C4-2B (cell line): ENCODE measurements at regions not wholly inside any gene's neighbourhood (a gene's known extent, or its start where the extent isn't known, plus 50 kb on each side); places are given as distances from the start of the nearest gene placed in this dataset.

Experiments
- H3K27ac ChIP-seq: fragments of 450-650 bp; 2 replicates; pipeline ENCODE4 v1.5.1; 2017
- ZFX ChIP-seq: fragments of 450-650 bp; IDR thresholded peaks from 2 replicates; pipeline ENCODE4 v1.6.1; 2017
- TF ChIP-seq, protein P1 (sequence below): fragments of 450-650 bp; conservative IDR thresholded peaks from 2 replicates; pipeline ENCODE4 v1.5.1; 2017; ENCODE audit warnings: mild to moderate bottlenecking

DNA sequence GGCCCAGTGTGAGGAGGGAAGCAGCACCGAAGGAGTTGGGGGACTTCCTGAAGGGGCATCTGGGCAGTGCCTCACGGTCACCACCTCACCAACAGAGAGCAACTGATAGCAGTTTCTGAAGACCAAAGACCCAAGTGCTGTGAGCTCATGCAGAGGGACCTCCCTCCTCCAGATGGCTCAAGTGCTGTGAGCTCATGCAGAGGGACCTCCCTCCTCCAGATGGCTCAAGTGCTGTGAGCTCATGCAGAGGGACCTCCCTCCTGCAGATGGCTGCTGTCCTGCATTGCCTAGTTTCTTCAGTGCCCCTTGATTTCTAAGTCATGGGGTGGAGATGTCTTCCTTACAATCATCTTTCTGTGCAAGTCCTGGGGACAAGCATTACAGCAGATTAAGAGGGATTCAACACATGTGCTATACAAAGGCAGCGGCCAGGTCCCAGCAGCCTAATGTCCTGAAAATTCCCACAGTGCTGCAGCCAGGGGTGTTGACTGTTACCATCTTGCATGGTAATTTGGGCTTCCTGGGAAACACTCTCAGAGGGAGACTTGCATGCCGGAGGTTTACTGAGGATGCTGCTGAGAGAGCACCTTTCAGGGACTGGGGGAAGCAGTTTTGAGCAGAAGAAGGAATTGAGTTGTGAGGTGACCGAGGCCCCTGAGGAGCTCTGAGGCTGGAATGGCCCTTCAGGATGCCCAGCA, 409.3 kb downstream of the GALR1 start:
- no peak overlapping the region for H3K27ac ChIP-seq
- no peak for TF ChIP-seq ZFX
- TF ChIP-seq, protein P1, sequence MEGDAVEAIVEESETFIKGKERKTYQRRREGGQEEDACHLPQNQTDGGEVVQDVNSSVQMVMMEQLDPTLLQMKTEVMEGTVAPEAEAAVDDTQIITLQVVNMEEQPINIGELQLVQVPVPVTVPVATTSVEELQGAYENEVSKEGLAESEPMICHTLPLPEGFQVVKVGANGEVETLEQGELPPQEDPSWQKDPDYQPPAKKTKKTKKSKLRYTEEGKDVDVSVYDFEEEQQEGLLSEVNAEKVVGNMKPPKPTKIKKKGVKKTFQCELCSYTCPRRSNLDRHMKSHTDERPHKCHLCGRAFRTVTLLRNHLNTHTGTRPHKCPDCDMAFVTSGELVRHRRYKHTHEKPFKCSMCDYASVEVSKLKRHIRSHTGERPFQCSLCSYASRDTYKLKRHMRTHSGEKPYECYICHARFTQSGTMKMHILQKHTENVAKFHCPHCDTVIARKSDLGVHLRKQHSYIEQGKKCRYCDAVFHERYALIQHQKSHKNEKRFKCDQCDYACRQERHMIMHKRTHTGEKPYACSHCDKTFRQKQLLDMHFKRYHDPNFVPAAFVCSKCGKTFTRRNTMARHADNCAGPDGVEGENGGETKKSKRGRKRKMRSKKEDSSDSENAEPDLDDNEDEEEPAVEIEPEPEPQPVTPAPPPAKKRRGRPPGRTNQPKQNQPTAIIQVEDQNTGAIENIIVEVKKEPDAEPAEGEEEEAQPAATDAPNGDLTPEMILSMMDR: no peak

DNA sequence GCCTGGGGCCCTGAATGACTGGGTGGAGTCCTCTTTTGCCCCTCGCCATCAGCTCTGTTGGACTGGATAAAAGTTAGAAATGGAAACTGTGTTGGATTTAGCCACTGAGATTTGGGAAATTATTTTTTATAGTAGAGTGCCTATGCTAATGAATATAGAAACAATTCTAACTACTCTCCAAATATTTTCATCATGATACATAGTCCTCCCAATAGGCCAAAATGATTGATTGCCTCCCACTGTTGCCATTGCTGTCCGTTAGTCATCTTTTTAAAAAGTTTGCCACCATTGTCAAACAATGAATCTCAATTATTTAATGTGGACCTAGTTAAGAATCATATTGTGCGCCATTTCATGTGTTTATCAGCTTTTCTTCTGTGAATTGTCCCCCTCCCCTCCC, 417.0 kb downstream of the GALR1 start:
- no peak for TF ChIP-seq ZFX
- TF ChIP-seq, protein P1: no peak
- no peak overlapping the region for H3K27ac ChIP-seq

DNA sequence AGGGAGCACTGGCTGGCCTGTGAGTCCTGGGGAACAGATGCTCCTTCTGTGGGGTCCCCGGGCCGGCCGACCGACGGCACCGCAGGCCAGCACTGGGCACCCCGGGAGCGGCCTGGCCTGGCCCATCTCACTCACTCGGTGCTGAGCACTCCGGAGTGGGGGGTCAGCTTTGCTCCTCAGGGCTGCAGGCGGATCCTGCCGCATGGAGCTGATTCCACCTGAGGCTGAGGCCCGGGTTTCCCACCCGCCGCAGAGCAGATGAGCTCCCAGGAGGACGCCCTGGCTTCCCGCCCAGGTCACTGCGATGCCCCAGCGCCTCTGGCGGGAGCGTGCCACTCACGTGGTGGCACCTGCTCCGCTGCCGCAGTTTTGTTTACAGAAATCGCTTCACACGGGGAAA, 418.6 kb downstream of the GALR1 start:
- H3K27ac ChIP-seq: no peak overlapping the region
- TF ChIP-seq ZFX: no peak
- TF ChIP-seq, protein P1: no peak

DNA sequence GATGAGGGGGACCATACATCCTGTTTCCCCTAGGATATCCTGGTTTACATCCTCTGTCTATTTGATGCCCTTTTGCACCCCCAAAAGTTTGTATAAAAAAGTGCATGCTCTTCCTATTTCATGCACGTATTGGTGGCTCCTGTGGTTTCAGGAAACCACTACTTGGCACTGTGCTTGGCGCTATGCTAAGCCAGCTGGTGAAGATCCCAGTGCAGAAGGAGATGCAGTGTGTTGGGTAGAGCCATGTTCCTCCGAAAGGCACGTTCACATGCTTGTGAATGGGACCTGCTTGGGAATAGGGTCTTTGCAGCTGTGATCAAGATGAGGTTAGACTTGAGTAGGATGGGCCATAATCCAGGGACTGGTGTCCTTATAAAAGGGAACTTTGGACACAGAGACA, 419.7 kb downstream of the GALR1 start:
- TF ChIP-seq, protein P1: no peak
- no peak for TF ChIP-seq ZFX
- no peak overlapping the region for H3K27ac ChIP-seq

DNA sequence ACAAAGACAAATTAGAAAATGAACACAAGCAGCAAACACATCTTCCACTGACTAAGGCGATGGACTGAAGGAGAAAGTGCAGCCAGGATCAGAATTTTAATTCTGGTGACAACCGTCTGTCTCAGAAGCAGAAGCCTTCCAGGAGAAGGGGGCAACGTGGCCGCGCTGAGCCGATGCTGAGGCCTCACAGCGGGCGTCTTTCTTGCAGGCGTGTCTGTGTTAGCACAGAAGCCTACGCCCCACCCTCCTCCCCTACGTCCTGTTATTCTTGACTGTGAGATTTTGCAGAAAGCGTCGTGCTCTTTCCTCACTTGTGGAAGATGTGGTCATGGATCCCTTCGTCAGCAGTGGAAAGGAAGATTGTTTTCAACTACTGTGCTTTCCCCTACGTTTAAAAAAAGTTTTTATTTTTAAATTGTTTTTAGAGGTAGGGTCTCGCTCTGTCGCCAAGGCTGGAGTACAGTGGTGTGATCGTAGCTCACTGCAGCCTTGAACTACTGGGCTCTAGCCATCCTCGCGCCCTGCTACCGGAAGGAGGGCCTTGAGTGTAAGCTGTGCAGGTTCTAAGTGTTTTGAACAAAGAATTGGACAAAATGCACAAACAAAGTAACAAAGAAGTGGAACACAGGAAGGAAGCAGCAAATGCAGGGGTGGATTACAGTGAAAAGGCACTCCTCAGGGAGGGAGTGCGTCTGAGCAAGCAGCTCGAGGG, 422.0 kb downstream of the GALR1 start:
- no peak overlapping the region for H3K27ac ChIP-seq

DNA sequence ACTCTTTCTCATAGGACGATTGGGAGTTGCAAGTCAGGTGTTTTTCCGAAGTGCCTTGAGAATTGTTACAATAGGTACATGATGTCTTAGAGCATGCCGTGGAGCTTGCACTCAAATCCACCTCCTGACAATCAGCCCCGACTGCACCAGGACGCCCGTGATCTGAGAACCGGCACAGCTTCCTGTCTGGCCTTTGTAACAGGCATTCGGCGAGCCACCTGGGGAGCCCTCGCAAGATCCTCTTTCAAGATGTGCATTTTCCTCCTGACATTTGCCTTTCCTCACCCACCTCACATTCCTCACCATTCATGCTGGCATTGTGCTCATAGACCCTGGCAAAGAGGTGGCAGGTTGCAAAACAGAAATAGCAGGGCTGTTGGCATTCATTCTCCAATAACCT, 427.3 kb downstream of the GALR1 start:
- TF ChIP-seq, protein P1: no peak
- TF ChIP-seq ZFX: no peak
- no peak overlapping the region for H3K27ac ChIP-seq

More for the DNA sequence above, 422.0 kb downstream of the GALR1 start:
- TF ChIP-seq, protein P1: no peak
- no peak for TF ChIP-seq ZFX

DNA sequence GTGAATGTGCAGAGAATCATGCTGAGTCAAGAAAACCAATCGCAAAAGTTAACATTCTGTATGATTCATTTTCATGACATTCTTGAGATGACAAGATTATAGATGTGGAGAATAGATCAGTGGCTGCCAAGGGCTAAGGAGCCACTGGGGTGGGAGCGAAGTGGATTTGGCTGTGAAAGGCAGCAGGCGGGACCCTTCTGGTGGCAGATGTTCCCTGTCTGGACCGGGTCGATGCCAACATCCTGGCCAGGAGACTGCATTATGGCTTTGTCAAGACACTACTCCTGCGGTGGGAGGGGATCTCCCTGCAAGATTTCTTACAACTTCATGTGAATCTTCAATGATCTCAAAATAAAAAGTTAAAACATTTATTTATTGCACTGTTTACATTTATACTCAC, 427.9 kb downstream of the GALR1 start:
- TF ChIP-seq ZFX: no peak
- TF ChIP-seq, protein P1: no peak
- no peak overlapping the region for H3K27ac ChIP-seq
